K562 (cell line): ENCODE measurements at regions not wholly inside any gene's neighbourhood (a gene's known extent, or its start where the extent isn't known, plus 50 kb on each side); places are given as distances from the start of the nearest gene placed in this dataset.

Experiments used
- ATAC-seq: fragments of 200-7000 bp; cut with Tn5 transposase; 3 replicates; pipeline ENCODE4 v1.9.1; 2020; ENCODE audit warnings: moderate library complexity
- BruUV-seq: library from RNA; stranded (reverse); fragments of 400-500 nt; replicated peaks from 2 replicates; lab custom pipeline; 2021; lab: Mats Ljungman, UMichigan
- CTCF ChIA-PET: fragments of 300-600 bp; formaldehyde crosslinking; extraction: SDS; loops from one replicate; lab custom pipeline; 2021; ENCODE audit warnings: low intra/inter-chr PET ratio; lab: Yijun Ruan, JAX
- POLR2A ChIA-PET: fragments of 300-600, 350-650 bp; sonication (Branson Sonifier 250); formaldehyde crosslinking; extraction: SDS; loops from one replicate; lab custom pipeline; 2021; ENCODE audit warnings: antibody characterized with exemption, inconsistent platforms; lab: Yijun Ruan, JAX
- DNase-seq, 4 experiments: peaks; one replicate each; pipeline versions ENCODE4 v3.0.0 to v3.0.0-alpha.2; 2011 to 2018; ENCODE audit warnings: low spot score in 3 of 4, mixed read lengths in 3 of 4; ENCODE audit errors: extremely low read depth in 1 of 4
- FAIRE-seq: peaks from 2 replicates; lab custom pipeline; 2011; peaks lifted over from hg19 to GRCh38; lab: Jason Lieb, UNC
- H2AFZ ChIP-seq: 2 replicates; pipeline ENCODE4 v1.6.0; 2011; ENCODE audit warnings: low read depth, low read length, control low read depth, inconsistent platforms
- H3K27ac ChIP-seq: fragments of 200-600 bp; 3 replicates; pipeline ENCODE4 v1.8.0; 2011; ENCODE audit warnings: low read depth, mild to moderate bottlenecking, control low read depth, inconsistent platforms, low read length, moderate library complexity, mixed read lengths; ENCODE audit errors: extremely low read depth
- H3K27me3 ChIP-seq, 2 experiments: fragments of 300-600 bp in 1 of 2; 2 replicates in 1 of 2; 3 replicates in 1 of 2; pipeline versions ENCODE4 v1.6.0 to v1.8.0; 2011; ENCODE audit warnings: inconsistent platforms in 2 of 2, low read length in 2 of 2, mild to moderate bottlenecking in 1 of 2, mixed read lengths in 1 of 2, moderate library complexity in 1 of 2; ENCODE audit not compliant: control insufficient read depth in 2 of 2, insufficient read depth in 2 of 2
- H3K36me3 ChIP-seq: fragments of 300-600 bp; 3 replicates; pipeline ENCODE4 v1.8.0; 2011; ENCODE audit warnings: mild to moderate bottlenecking, low read length, inconsistent platforms; ENCODE audit not compliant: control insufficient read depth, insufficient read depth
- H3K4me1 ChIP-seq, 2 experiments: fragments of 200-600 bp in 1 of 2; replicated peaks in 1 of 2; 2 replicates in 1 of 2; 3 replicates in 1 of 2; pipeline versions ENCODE4 v1.5.1 to v1.8.0; 2011; ENCODE audit warnings: inconsistent platforms in 2 of 2, low read length in 2 of 2, mild to moderate bottlenecking in 1 of 2, mixed read lengths in 1 of 2, moderate library complexity in 1 of 2; ENCODE audit not compliant: control insufficient read depth in 2 of 2, insufficient read depth in 2 of 2
- H3K4me2 ChIP-seq: 2 replicates; pipeline ENCODE4 v1.6.1; 2011; ENCODE audit warnings: low read length, control low read depth, inconsistent platforms, mixed read lengths; ENCODE audit not compliant: insufficient read depth
- H3K4me3 ChIP-seq: fragments of 200-600 bp; sonication (generic), shearing (Covaris generic); 2 replicates; pipeline ENCODE4 v1.5.1; 2016; ENCODE audit warnings: control low read depth, inconsistent platforms
- H3K79me2 ChIP-seq: fragments of 200-600 bp; 3 replicates; pipeline ENCODE4 v1.8.0; 2011; ENCODE audit warnings: low read length, inconsistent platforms; ENCODE audit not compliant: control insufficient read depth, insufficient read depth
- H3K9ac ChIP-seq, 2 experiments: 2 replicates each; pipeline versions ENCODE4 v1.6.0 to v1.6.1; 2011; ENCODE audit warnings: low read depth in 2 of 2, low read length in 2 of 2, control low read depth in 1 of 2, inconsistent platforms in 1 of 2, mild to moderate bottlenecking in 1 of 2, mixed read lengths in 1 of 2; ENCODE audit not compliant: insufficient read depth in 1 of 2
- H3K9me1 ChIP-seq: one replicate; pipeline ENCODE4 v1.6.0; 2011; ENCODE audit warnings: inconsistent platforms, mild to moderate bottlenecking, low read length, moderate library complexity; ENCODE audit not compliant: control insufficient read depth, insufficient read depth
- H3K9me3 ChIP-seq: replicated peaks from 2 replicates; pipeline ENCODE4 v1.5.1; 2011; ENCODE audit warnings: low read depth, low read length, inconsistent platforms; ENCODE audit not compliant: control insufficient read depth, insufficient read depth
- H4K20me1 ChIP-seq: replicated peaks from 2 replicates; pipeline ENCODE4 v1.6.1; 2011; ENCODE audit warnings: low read length, inconsistent platforms, mixed read lengths; ENCODE audit not compliant: control insufficient read depth, insufficient read depth
- BRF1 ChIP-seq: IDR thresholded peaks from 3 replicates; pipeline ENCODE4 v1.6.1; 2011; ENCODE audit warnings: borderline replicate concordance, mild to moderate bottlenecking; ENCODE audit not compliant: insufficient read length; ENCODE audit errors: extremely low read depth
- CREB1 ChIP-seq, 2 experiments: sonication (generic) in 1 of 2; formaldehyde crosslinking in 1 of 2; IDR thresholded peaks; 2 replicates each; pipeline versions ENCODE4 v1.6.1 to v1.8.0; 2012 to 2022; ENCODE audit warnings: inconsistent platforms in 1 of 2, mild to moderate bottlenecking in 1 of 2, missing genetic modification reagents in 1 of 2, moderate library complexity in 1 of 2
- EWSR1 ChIP-seq: fragments of 450-650 bp; IDR thresholded peaks from 2 replicates; pipeline ENCODE4 v1.6.1; 2018; ENCODE audit warnings: borderline replicate concordance, mild to moderate bottlenecking, low read depth, moderate library complexity; ENCODE audit not compliant: partially characterized antibody
- GTF2F1 ChIP-seq: IDR thresholded peaks from 2 replicates; pipeline ENCODE4 v1.6.1; 2011; ENCODE audit warnings: low read depth, low read length, improper control_type of control experiment
- HNRNPK ChIP-seq: fragments of 200-400 bp; formaldehyde crosslinking; IDR thresholded peaks from one replicate; pipeline ENCODE4 v1.6.1; 2018; ENCODE audit warnings: mild to moderate bottlenecking, low read depth, low read length; ENCODE audit not compliant: poor library complexity, severe bottlenecking
- NR2C2 ChIP-seq, 2 experiments: fragments of 200-800 bp in 1 of 2; sonication (Bioruptor generic) in 1 of 2; sonication (generic) in 1 of 2; formaldehyde crosslinking in 1 of 2; IDR thresholded peaks; 2 replicates each; pipeline versions ENCODE4 v1.6.1 to v1.8.0; 2016 to 2022; ENCODE audit warnings: mild to moderate bottlenecking in 1 of 2, missing compliant biosample characterization in 1 of 2, missing genetic modification characterization in 1 of 2, missing genetic modification reagents in 1 of 2
- PPARD ChIP-seq: fragments of 250-450 bp; sonication (Bioruptor Pico); IDR thresholded peaks from 2 replicates; pipeline ENCODE4 v1.8.0; 2022; ENCODE audit warnings: inconsistent platforms, mild to moderate bottlenecking, moderate library complexity
- TBL1XR1 ChIP-seq, 2 experiments: IDR thresholded peaks; 2 replicates each; pipeline ENCODE4 v1.6.1; 2012; ENCODE audit warnings: improper control_type of control experiment in 2 of 2, low read length in 2 of 2, mild to moderate bottlenecking in 1 of 2
- ZBTB1 ChIP-seq: sonication (generic); formaldehyde crosslinking; IDR thresholded peaks from 2 replicates; pipeline ENCODE4 v1.8.1; 2023; ENCODE audit warnings: missing genetic modification reagents, low read depth, mild to moderate bottlenecking, borderline replicate concordance
- ZNF12 ChIP-seq: sonication (generic); formaldehyde crosslinking; IDR thresholded peaks from 2 replicates; pipeline ENCODE4 v1.4.0; 2020; ENCODE audit warnings: mild to moderate bottlenecking, missing genetic modification reagents
- ZNF347 ChIP-seq: fragments of 450-650 bp; formaldehyde crosslinking; IDR thresholded peaks from 2 replicates; pipeline ENCODE4 v1.4.0; 2020; ENCODE audit warnings: low read depth, mild to moderate bottlenecking, moderate library complexity
- ZNF830 ChIP-seq: fragments of 250-450 bp; sonication (Bioruptor Pico); IDR thresholded peaks from 2 replicates; pipeline ENCODE4 v1.5.0; 2021; ENCODE audit warnings: mild to moderate bottlenecking
- WGBS: fragments of 100-300 bp; shearing (Covaris generic); methylation state at CpG from one replicate; pipeline ENCODE4 v1.1.6; 2016; ENCODE audit warnings: low coverage, mixed read lengths; ENCODE audit not compliant: insufficient coverage; ENCODE audit errors: missing lambda C conversion rate; 5-methylcytosine and 5-hydroxymethylcytosine counted together
- in situ Hi-C: fragments of 300-500 bp; cut with MboI; formaldehyde crosslinking; loops from 4 replicates; pipeline ENCODE4 v1.15.0; 2018; ENCODE audit warnings: inconsistent platforms, mixed read lengths
- intact Hi-C: fragments of 100-400 bp; cut with micrococcal nuclease; formaldehyde crosslinking; loops from 2 replicates; pipeline ENCODE4 v1.14.2; 2022
- TF ChIP-seq, protein P1 (sequence below), 2 experiments: fragments of 450-650 bp; formaldehyde crosslinking in 1 of 2; IDR thresholded peaks; 2 replicates each; pipeline versions ENCODE4 v1.4.0 to v1.6.1; 2014 to 2020; ENCODE audit warnings: mild to moderate bottlenecking in 2 of 2, borderline replicate concordance in 1 of 2, low read depth in 1 of 2

DNA sequence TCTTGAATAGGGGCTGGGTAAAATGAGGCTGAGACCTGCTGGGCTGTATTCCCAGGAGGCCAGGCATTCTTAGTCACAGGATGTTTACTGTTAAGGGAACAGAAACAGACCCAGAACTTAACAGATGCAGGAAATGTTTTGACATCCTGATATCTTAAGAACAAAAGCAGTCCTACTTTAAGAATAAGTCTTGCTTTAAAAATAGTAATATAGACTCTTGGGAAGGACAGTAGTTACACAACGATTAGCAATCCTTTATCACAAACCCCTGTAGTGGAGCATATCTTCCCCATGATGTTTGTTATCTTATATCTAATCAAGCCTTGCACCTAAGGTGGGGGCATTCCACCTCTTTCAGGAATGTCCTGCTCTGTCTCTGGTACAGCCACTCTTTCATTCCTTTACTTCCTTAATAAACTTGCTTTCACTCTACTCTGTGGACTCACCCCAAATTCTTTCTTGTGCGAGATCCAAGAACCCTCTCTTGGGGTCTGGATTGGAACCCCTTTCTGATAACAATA is 493.7 kb upstream of the SULF2 start:
- Histone ChIP-seq H3K9me1 (no peaks in the 10 kb centered on the region), H3K27me3 (no peaks in the 10 kb centered on the region), H3K4me2 (no peak overlapping the region), H4K20me1 (no peaks in the 10 kb centered on the region), H3K79me2 (no peaks in the 10 kb centered on the region), H3K9ac (no peak overlapping the region), H3K4me3 (no peak overlapping the region), H3K36me3 (no peaks in the 10 kb centered on the region), H3K4me1 (no peaks in the 10 kb centered on the region), H2AFZ (no peak overlapping the region), H3K27ac (no peak overlapping the region), H3K9me3 (no peaks in the 10 kb centered on the region)
- 0% methylated on average over 2 of the region's 2 CpGs for WGBS
- in situ Hi-C loops, result no loop called here
- ChIA-PET POLR2A (no interaction called here), CTCF (no interaction called here)
- intact Hi-C loops, result no loop called here
- FAIRE-seq (no peak), DNase-seq (no peak), ATAC-seq (no peak)
- no TSS peak for BruUV-seq
- no peak for TF ChIP-seq PPARD
- TF ChIP-seq CREB1 (IDR thresholded peaks at IDR 0.05), result no peak
- TF ChIP-seq CREB1 (CRISPR knock-in tag; IDR thresholded peaks at IDR 0.05), result no peak
- no peak for TF ChIP-seq ZNF12 (CRISPR knock-in tag)
- TF ChIP-seq ZBTB1 (CRISPR knock-in tag), result no peak
- no peak for TF ChIP-seq BRF1
- TF ChIP-seq HNRNPK, result no peak
- no peak for TF ChIP-seq GTF2F1
- no peak for TF ChIP-seq ZNF830 (CRISPR knock-in tag)
- TF ChIP-seq TBL1XR1 (IDR thresholded peaks at IDR 0.05; ENCODE audit: low read length in 2 of 2), result no peak
- no peak for TF ChIP-seq EWSR1
- TF ChIP-seq, protein P1, sequence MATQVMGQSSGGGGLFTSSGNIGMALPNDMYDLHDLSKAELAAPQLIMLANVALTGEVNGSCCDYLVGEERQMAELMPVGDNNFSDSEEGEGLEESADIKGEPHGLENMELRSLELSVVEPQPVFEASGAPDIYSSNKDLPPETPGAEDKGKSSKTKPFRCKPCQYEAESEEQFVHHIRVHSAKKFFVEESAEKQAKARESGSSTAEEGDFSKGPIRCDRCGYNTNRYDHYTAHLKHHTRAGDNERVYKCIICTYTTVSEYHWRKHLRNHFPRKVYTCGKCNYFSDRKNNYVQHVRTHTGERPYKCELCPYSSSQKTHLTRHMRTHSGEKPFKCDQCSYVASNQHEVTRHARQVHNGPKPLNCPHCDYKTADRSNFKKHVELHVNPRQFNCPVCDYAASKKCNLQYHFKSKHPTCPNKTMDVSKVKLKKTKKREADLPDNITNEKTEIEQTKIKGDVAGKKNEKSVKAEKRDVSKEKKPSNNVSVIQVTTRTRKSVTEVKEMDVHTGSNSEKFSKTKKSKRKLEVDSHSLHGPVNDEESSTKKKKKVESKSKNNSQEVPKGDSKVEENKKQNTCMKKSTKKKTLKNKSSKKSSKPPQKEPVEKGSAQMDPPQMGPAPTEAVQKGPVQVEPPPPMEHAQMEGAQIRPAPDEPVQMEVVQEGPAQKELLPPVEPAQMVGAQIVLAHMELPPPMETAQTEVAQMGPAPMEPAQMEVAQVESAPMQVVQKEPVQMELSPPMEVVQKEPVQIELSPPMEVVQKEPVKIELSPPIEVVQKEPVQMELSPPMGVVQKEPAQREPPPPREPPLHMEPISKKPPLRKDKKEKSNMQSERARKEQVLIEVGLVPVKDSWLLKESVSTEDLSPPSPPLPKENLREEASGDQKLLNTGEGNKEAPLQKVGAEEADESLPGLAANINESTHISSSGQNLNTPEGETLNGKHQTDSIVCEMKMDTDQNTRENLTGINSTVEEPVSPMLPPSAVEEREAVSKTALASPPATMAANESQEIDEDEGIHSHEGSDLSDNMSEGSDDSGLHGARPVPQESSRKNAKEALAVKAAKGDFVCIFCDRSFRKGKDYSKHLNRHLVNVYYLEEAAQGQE (IDR thresholded peaks at IDR 0.05; ENCODE audit: borderline replicate concordance), result no peak
- TF ChIP-seq, protein P1 (CRISPR knock-in tag; IDR thresholded peaks at IDR 0.05; ENCODE audit: low read depth), result no peak
- no peak for TF ChIP-seq NR2C2 (CRISPR knock-in tag; IDR thresholded peaks at IDR 0.05)
- no peak for TF ChIP-seq NR2C2 (tag; IDR thresholded peaks at IDR 0.05)
- TF ChIP-seq ZNF347 (CRISPR knock-in tag), result no peak
